GM23248 (cell line): ENCODE measurements at regions not wholly inside any gene's neighbourhood (a gene's known extent, or its start where the extent isn't known, plus 50 kb on each side); places are given as distances from the start of the nearest gene placed in this dataset.

Source experiments
- EZH2 ChIP-seq: fragments of 200-600 bp; sonication (generic); IDR thresholded peaks from 2 replicates; pipeline ENCODE4 v1.6.1; 2018; ENCODE audit warnings: antibody characterized with exemption, mild to moderate bottlenecking; ENCODE audit not compliant: insufficient read depth, poor library complexity, severe bottlenecking
- EZH2phosphoT487 ChIP-seq: fragments of 200-600 bp; sonication (generic); IDR thresholded peaks from 2 replicates; pipeline ENCODE4 v1.6.1; 2018; ENCODE audit warnings: antibody characterized with exemption, moderate library complexity, mild to moderate bottlenecking, low read depth; ENCODE audit not compliant: insufficient read depth

GRCh38 chr2:200107514-200108217, 152.3 kb downstream of the MAIP1 start:
- TF ChIP-seq EZH2: no peak
- no peak for TF ChIP-seq EZH2phosphoT487
